Tibial artery (tissue), 4 donors: ENCODE measurements at regions not wholly inside any gene's neighbourhood (a gene's known extent, or its start where the extent isn't known, plus 50 kb on each side); places are given as distances from the start of the nearest gene placed in this dataset.

Source experiments
- DNase-seq, 2 donors: peaks; one replicate each; pipeline ENCODE4 v3.0.0-alpha.2; 2019
- H3K27ac ChIP-seq, 2 donors: fragments of 200-600 bp; sonication (generic) in 1 of 2; 1 replicate in 1 of 2; 2 replicates in 1 of 2; pipeline ENCODE4 v1.5.1; 2018 to 2019; ENCODE audit warnings: mild to moderate bottlenecking in 1 of 2
- H3K27me3 ChIP-seq, 2 donors: fragments of 200-600 bp; sonication (generic) in 1 of 2; one replicate each; pipeline versions ENCODE4 v1.5.1 to v1.6.0; 2016 to 2019
- H3K36me3 ChIP-seq, 3 donors: fragments of 200-600 bp; sonication (generic) in 2 of 3; one replicate each; pipeline ENCODE4 v1.5.1; 2016 to 2019; ENCODE audit warnings: mild to moderate bottlenecking in 2 of 3
- H3K4me1 ChIP-seq, 4 donors: fragments of 200-600 bp; sonication (generic) in 2 of 4; 1 replicate in 3 of 4; 2 replicates in 1 of 4; pipeline ENCODE4 v1.5.1; 2016 to 2019
- H3K4me3 ChIP-seq, 2 donors: fragments of 200-600 bp; sonication (generic) in 1 of 2; 1 replicate in 1 of 2; 2 replicates in 1 of 2; pipeline ENCODE4 v1.5.1; 2018 to 2019; ENCODE audit warnings: mild to moderate bottlenecking in 2 of 2
- H3K9me3 ChIP-seq, 3 donors: fragments of 200-600 bp; sonication (generic) in 1 of 3; one replicate each; pipeline ENCODE4 v1.5.1; 2016 to 2019
- CTCF ChIP-seq, 2 experiments: fragments of 200-600 bp in 1 of 2; fragments of 450-650 bp in 1 of 2; IDR thresholded peaks; one replicate each; pipeline ENCODE4 v1.5.1; 2017 to 2019; ENCODE audit warnings: antibody characterized with exemption in 2 of 2, mild to moderate bottlenecking in 1 of 2, moderate library complexity in 1 of 2
- intact Hi-C: fragments of 100-400 bp; cut with DNase I; formaldehyde crosslinking; loops from one replicate; pipeline ENCODE4 v1.15.0; 2023; ENCODE audit warnings: low total_unique reads

- Histone ChIP-seq H3K27ac (peak overlapping the region; percentile 63 to 72), H3K4me3 (peak overlapping the region; percentile 14 to 15), H3K27me3 (no peaks in the 10 kb centered on the region), H3K9me3 (no peaks in the 10 kb centered on the region), H3K4me1 (peaks cover 0 to 61% (median 11%) of the 10 kb centered on the region in 4 donors), H3K36me3 (no peaks in the 10 kb centered on the region)
- intact Hi-C loops: no loop called here
- DNase-seq: peak; percentile 67 to 84
- TF ChIP-seq CTCF (IDR thresholded peaks at IDR 0.05): peak in 1 of 2 experiments; percentile 18
Observed at GRCh38 chr4:41418444-41418843, 119.5 kb upstream of the LIMCH1 start.

DNA sequence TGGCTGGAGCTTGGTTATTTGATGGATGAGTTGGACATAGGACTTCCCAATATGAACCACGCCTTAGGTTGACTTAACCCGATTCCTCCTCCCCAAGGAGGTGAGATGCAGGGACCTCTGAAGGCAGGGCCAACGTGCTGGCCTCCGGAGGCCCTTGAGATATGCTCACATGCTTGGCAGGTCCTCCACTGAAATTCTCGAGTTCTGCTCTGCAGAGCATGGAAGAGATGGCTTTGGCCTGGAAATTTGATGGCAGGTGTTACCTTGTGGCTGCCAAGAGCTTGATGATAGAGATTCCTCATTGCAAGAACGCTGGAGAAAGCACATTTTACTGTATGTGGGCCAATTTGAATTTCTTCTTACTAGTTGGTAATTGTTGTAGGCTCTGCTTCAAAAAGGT, 117.4 kb upstream of the LIMCH1 start:
- no peak for TF ChIP-seq CTCF (IDR thresholded peaks at IDR 0.05)
- H3K4me3 ChIP-seq: no peak overlapping the region
- intact Hi-C loops: loop anchor here (5.0 kb wide), 1 partner anchor 58 kb away; no protein-coding TSS in a partner anchor
- peaks cover 0 to 82% (median 18%) of the 10 kb centered on the region in 4 donors for H3K4me1 ChIP-seq
- H3K27ac ChIP-seq: peak overlapping the region; percentile 63 to 72
- H3K36me3 ChIP-seq: no peaks in the 10 kb centered on the region
- H3K27me3 ChIP-seq: no peaks in the 10 kb centered on the region
- no peaks in the 10 kb centered on the region for H3K9me3 ChIP-seq
- DNase-seq: no peak

DNA sequence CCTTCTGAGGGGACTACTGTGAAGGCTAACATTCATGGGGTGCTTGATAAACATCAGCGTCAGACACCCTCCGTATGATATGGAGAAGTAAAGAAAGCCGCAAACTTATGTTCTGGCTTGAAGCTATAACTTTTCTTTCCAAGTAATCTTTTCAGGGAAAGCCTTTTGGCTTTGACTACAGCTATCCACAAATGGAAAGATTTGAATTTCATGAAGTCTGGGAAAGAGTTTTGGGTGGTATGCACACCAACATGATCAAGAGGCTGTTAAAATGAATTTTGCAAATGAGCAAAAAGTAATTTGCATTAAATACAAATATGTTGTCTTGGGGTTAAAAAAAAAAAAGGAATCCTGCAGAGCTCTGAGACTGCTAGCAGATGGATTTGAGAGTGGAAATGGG, 114.8 kb upstream of the LIMCH1 start:
- no peak for DNase-seq
- Histone ChIP-seq H3K4me1 (peaks cover 0 to 80% (median 29%) of the 10 kb centered on the region in 4 donors), H3K9me3 (no peaks in the 10 kb centered on the region), H3K36me3 (no peaks in the 10 kb centered on the region), H3K4me3 (no peak overlapping the region), H3K27ac (no peak overlapping the region), H3K27me3 (no peaks in the 10 kb centered on the region)
- intact Hi-C loops: loop anchor here (5.0 kb wide), 1 partner anchor 61 kb away; no protein-coding TSS in a partner anchor
- TF ChIP-seq CTCF (IDR thresholded peaks at IDR 0.05): no peak

- TF ChIP-seq CTCF (IDR thresholded peaks at IDR 0.05): no peak
- H3K27me3 ChIP-seq: no peaks in the 10 kb centered on the region
- intact Hi-C loops: loop anchor here (5.0 kb wide), 1 partner anchor 62 kb away; no protein-coding TSS in a partner anchor
- peak overlapping the region in 1 of 2 donors; percentile 29 for H3K27ac ChIP-seq
- no peak for DNase-seq
- H3K9me3 ChIP-seq: no peaks in the 10 kb centered on the region
- peaks cover 0 to 82% (median 39%) of the 10 kb centered on the region in 4 donors for H3K4me1 ChIP-seq
- H3K36me3 ChIP-seq: no peaks in the 10 kb centered on the region
- H3K4me3 ChIP-seq: no peak overlapping the region
Observed at GRCh38 chr4:41424522-41424921, 113.4 kb upstream of the LIMCH1 start.

DNA sequence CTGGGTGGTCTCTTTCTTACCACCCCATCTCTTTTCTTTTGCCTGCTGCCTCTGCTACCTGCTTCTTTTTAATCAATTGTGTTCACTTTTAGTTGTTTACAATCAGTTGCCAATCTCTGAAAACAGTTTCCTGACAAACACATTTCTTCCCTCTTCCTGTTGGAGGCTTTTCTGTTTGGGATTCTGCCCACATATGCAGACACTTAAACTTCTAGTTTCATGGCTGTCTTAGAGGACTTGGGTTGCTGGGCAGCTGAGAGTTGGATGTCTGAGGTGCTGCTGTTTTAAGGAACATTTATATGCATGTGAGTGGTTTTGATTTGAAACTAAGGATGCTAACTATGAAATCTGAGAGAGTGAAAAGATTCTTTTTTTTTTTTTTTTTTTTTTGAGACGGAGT, 112.3 kb upstream of the LIMCH1 start:
- Histone ChIP-seq H3K4me3 (no peak overlapping the region), H3K9me3 (no peaks in the 10 kb centered on the region), H3K36me3 (no peaks in the 10 kb centered on the region), H3K27me3 (no peaks in the 10 kb centered on the region), H3K27ac (peak overlapping the region in 1 of 2 donors; percentile 29), H3K4me1 (peaks cover 0 to 82% (median 38%) of the 10 kb centered on the region in 4 donors)
- intact Hi-C loops: no loop called here
- TF ChIP-seq CTCF (IDR thresholded peaks at IDR 0.05): no peak
- no peak for DNase-seq

GRCh38 chr4:41426539-41426938, 111.4 kb upstream of the LIMCH1 start:
- Histone ChIP-seq H3K9me3 (no peaks in the 10 kb centered on the region), H3K27ac (peak overlapping the region; percentile 66 to 75), H3K27me3 (no peaks in the 10 kb centered on the region), H3K36me3 (no peaks in the 10 kb centered on the region), H3K4me1 (peaks cover 0 to 88% (median 43%) of the 10 kb centered on the region in 4 donors), H3K4me3 (no peak overlapping the region)
- no peak for TF ChIP-seq CTCF (IDR thresholded peaks at IDR 0.05)
- intact Hi-C loops: no loop called here
- no peak for DNase-seq
